DMS153 treated with DMSO at 0.1 percent for 48 hours (cell line): ENCODE measurements at regions not wholly inside any gene's neighbourhood (a gene's known extent, or its start where the extent isn't known, plus 50 kb on each side); places are given as distances from the start of the nearest gene placed in this dataset.

Source experiments
- DNase-seq: peaks from one replicate; lab custom pipeline; 2025; ENCODE audit not compliant: unreplicated experiment; lab: John Stamatoyannopoulos, UW

- DNase-seq: no peak
These were observed 259.1 kb downstream of the TDRD15 start for GRCh38 chr2:21382701-21383520.

GRCh38 chr2:21386666-21387065 is 262.9 kb downstream of the TDRD15 start:
- no peak for DNase-seq

- no peak for DNase-seq
These were observed 268.9 kb downstream of the TDRD15 start for GRCh38 chr2:21392649-21393048.

- no peak for DNase-seq
These were observed 269.4 kb downstream of the TDRD15 start for GRCh38 chr2:21393173-21393572.

- DNase-seq: no peak
These were observed 271.6 kb downstream of the TDRD15 start for GRCh38 chr2:21395366-21395765.

GRCh38 chr2:21396252-21396651 is 272.5 kb downstream of the TDRD15 start:
- no peak for DNase-seq

- DNase-seq: no peak
These were observed 277.4 kb downstream of the TDRD15 start for GRCh38 chr2:21401022-21401698.

GRCh38 chr2:21404137-21404536 is 280.4 kb downstream of the TDRD15 start:
- DNase-seq: no peak

- DNase-seq: no peak
These were observed 281.3 kb downstream of the TDRD15 start for GRCh38 chr2:21404827-21405625.

GRCh38 chr2:21406386-21406785 is 282.6 kb downstream of the TDRD15 start:
- DNase-seq: no peak

- no peak for DNase-seq
These were observed 283.1 kb downstream of the TDRD15 start for GRCh38 chr2:21406911-21407310.

- no peak for DNase-seq
These were observed 284.1 kb downstream of the TDRD15 start for GRCh38 chr2:21407851-21408250.

GRCh38 chr2:21411741-21412140 is 288.0 kb downstream of the TDRD15 start:
- DNase-seq: no peak

- peak; percentile 69 for DNase-seq
These were observed 289.2 kb downstream of the TDRD15 start for GRCh38 chr2:21412944-21413443.

- no peak for DNase-seq
These were observed 291.5 kb downstream of the TDRD15 start for GRCh38 chr2:21415234-21415633.

- no peak for DNase-seq
These were observed 292.5 kb downstream of the TDRD15 start for GRCh38 chr2:21416226-21416625.

- no peak for DNase-seq
These were observed 294.7 kb downstream of the TDRD15 start for GRCh38 chr2:21418456-21418855.

- DNase-seq: no peak
These were observed 297.0 kb downstream of the TDRD15 start for GRCh38 chr2:21420553-21421335.

GRCh38 chr2:21422050-21422449 is 298.3 kb downstream of the TDRD15 start:
- peak; percentile 6 for DNase-seq

GRCh38 chr2:21422724-21423522 is 299.2 kb downstream of the TDRD15 start:
- DNase-seq: no peak
